MM.1S (cell line): ENCODE measurements at regions not wholly inside any gene's neighbourhood (a gene's known extent, or its start where the extent isn't known, plus 50 kb on each side); places are given as distances from the start of the nearest gene placed in this dataset.
"Not testable (repeated sequence)": the region's sequence is repeated elsewhere in the genome, so short reads cannot be mapped to it uniquely, and the experiment has no call there.

ENCODE experiments used
- DNase-seq: peaks from one replicate; pipeline ENCODE4 v3.0.0-alpha.2; 2015
- H2AFZ ChIP-seq: fragments of 300-600 bp; sonication (generic); 2 replicates; pipeline ENCODE4 v1.6.0; 2016; ENCODE audit warnings: antibody characterized with exemption, low read length
- H3F3A ChIP-seq: fragments of 300-600 bp; sonication (generic); 2 replicates; pipeline ENCODE4 v1.6.1; 2016; ENCODE audit warnings: mild to moderate bottlenecking, antibody characterized with exemption, low read length, moderate library complexity, mixed read lengths; ENCODE audit not compliant: insufficient read depth
- H3K27ac ChIP-seq: fragments of 300-600 bp; sonication (generic); 2 replicates; pipeline ENCODE4 v1.5.1; 2016; ENCODE audit warnings: mild to moderate bottlenecking, low read length
- H3K27me3 ChIP-seq: fragments of 300-600 bp; sonication (generic); replicated peaks from 2 replicates; pipeline ENCODE4 v1.6.0; 2016; ENCODE audit warnings: low read length; ENCODE audit not compliant: insufficient read depth
- H3K36me3 ChIP-seq: fragments of 300-600 bp; sonication (generic); replicated peaks from 2 replicates; pipeline ENCODE4 v1.6.1; 2016; ENCODE audit warnings: mild to moderate bottlenecking, low read length, mixed read lengths; ENCODE audit not compliant: insufficient read depth
- H3K4me1 ChIP-seq: fragments of 300-600 bp; sonication (generic); 2 replicates; pipeline ENCODE4 v1.6.1; 2016; ENCODE audit warnings: low read length, mixed read lengths
- H3K4me2 ChIP-seq: fragments of 300-600 bp; sonication (generic); 2 replicates; pipeline ENCODE4 v1.6.0; 2016; ENCODE audit warnings: low read depth, low read length
- H3K4me3 ChIP-seq: fragments of 300-600 bp; sonication (generic); 2 replicates; pipeline ENCODE4 v1.5.1; 2016; ENCODE audit warnings: low read length, mixed read lengths
- H3K79me2 ChIP-seq: fragments of 300-600 bp; sonication (generic); 2 replicates; pipeline ENCODE4 v1.6.1; 2016; ENCODE audit warnings: mixed run types, low read length, mixed read lengths
- H3K9ac ChIP-seq: fragments of 300-600 bp; sonication (generic); 2 replicates; pipeline ENCODE4 v1.6.1; 2016; ENCODE audit warnings: low read length, mixed read lengths
- H3K9me2 ChIP-seq: fragments of 300-600 bp; sonication (generic); replicated peaks from 2 replicates; pipeline ENCODE4 v1.6.1; 2016; ENCODE audit warnings: mild to moderate bottlenecking, low read length, mixed read lengths; ENCODE audit not compliant: insufficient read depth
- H3K9me3 ChIP-seq: fragments of 300-600 bp; sonication (generic); replicated peaks from 2 replicates; pipeline ENCODE4 v1.6.1; 2016; ENCODE audit warnings: mild to moderate bottlenecking, low read length, mixed read lengths; ENCODE audit not compliant: insufficient read depth
- H4K20me1 ChIP-seq: fragments of 300-600 bp; sonication (generic); 2 replicates; pipeline ENCODE4 v1.6.1; 2016; ENCODE audit warnings: mild to moderate bottlenecking, low read length, moderate library complexity, mixed read lengths; ENCODE audit not compliant: insufficient read depth
- CTCF ChIP-seq: fragments of 300-600 bp; sonication (generic); IDR thresholded peaks from 2 replicates; pipeline ENCODE4 v1.5.1; 2016; ENCODE audit warnings: antibody characterized with exemption, low read length, mixed read lengths
- EZH2 ChIP-seq: fragments of 300-600 bp; sonication (generic); optimal IDR thresholded peaks from 2 replicates; pipeline ENCODE3; 2017; ENCODE audit warnings: low read depth, mild to moderate bottlenecking, antibody characterized with exemption, low read length, mixed read lengths
- EZH2phosphoT487 ChIP-seq: fragments of 300-600 bp; sonication (generic); IDR thresholded peaks from 2 replicates; pipeline ENCODE4 v1.6.1; 2018; ENCODE audit warnings: antibody characterized with exemption, low read length

- Histone ChIP-seq H4K20me1 (no peaks in the 10 kb centered on the region), H3K27me3 (no peaks in the 10 kb centered on the region), H3K4me3 (no peak overlapping the region), H3K4me2 (no peak overlapping the region), H3K79me2 (no peaks in the 10 kb centered on the region), H3F3A (no peaks in the 10 kb centered on the region), H3K36me3 (no peaks in the 10 kb centered on the region), H3K4me1 (no peaks in the 10 kb centered on the region), H3K27ac (no peak overlapping the region), H3K9me2 (no peaks in the 10 kb centered on the region), H2AFZ (no peak overlapping the region), H3K9me3 (no peaks in the 10 kb centered on the region), H3K9ac (no peak overlapping the region)
- DNase-seq: no peak
- TF ChIP-seq CTCF (no peak), EZH2 (no peak), EZH2phosphoT487 (no peak)
Observed at GRCh38 chr3:154872074-154872473, 208.0 kb upstream of the MME start.

DNA sequence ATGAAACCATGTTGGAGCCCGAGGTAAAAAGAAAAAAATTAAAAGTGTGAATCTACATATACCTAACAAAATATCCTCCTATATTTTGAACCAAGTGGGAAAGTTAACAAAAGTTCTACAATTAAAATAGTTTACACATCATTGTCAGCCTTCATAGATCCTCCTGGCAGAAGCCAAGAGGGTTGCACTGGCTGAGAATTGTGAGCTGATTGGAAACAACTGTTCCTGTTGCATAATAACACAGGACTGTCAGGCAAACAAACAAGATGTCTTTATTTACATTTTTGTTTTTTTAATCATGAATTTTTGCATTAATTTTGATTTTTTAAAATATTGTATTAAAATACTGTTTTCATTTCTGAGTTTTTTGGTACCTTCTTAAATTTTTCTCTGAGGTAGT lies 215.2 kb upstream of the MME start:
- H3K4me2 ChIP-seq: no peak overlapping the region
- no peak overlapping the region for H2AFZ ChIP-seq
- no peaks in the 10 kb centered on the region for H4K20me1 ChIP-seq

DNA sequence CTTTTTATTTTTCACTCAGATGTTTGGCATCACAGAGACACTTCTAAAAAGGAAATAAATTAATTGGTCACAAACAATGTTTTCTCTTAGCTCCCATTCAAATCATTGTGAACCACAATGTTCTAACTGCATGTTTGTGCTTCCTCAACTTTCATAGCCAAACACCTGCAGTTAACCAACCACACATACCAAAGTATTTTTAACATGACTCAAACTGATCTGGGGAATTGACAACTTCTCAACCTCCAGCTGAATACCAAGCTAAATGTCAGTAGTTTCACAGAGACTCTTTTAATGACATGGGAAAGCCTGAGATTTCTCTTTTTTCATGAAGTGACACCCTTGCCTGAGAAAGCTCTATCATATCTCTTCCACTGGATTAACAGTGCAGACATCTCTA lies 217.9 kb upstream of the MME start:
- no peak overlapping the region for H3K4me3 ChIP-seq
- TF ChIP-seq EZH2phosphoT487: no peak
- no peak for TF ChIP-seq EZH2
- no peak for TF ChIP-seq CTCF
- peaks cover 5% of the 10 kb centered on the region; the same call in 1 of the 2 replicates for H3F3A ChIP-seq
- H3K9ac ChIP-seq: no peak overlapping the region
- H3K9me3 ChIP-seq: no peaks in the 10 kb centered on the region
- H3K9me2 ChIP-seq: no peaks in the 10 kb centered on the region
- no peaks in the 10 kb centered on the region for H3K27me3 ChIP-seq
- H3K4me2 ChIP-seq: no peak overlapping the region
- H3K79me2 ChIP-seq: no peaks in the 10 kb centered on the region
- H3K4me1 ChIP-seq: peaks cover 8% of the 10 kb centered on the region
- no peak overlapping the region for H2AFZ ChIP-seq
- H4K20me1 ChIP-seq: no peaks in the 10 kb centered on the region
- peak; percentile 81 for DNase-seq
- no peak overlapping the region; the same call in 1 of the 2 replicates for H3K27ac ChIP-seq
- H3K36me3 ChIP-seq: no peaks in the 10 kb centered on the region

More for the DNA sequence above, 215.2 kb upstream of the MME start:
- TF ChIP-seq EZH2phosphoT487 (no peak), EZH2 (no peak), CTCF (no peak)
- H3K27ac ChIP-seq: no peak overlapping the region
- H3F3A ChIP-seq: peaks cover 5% of the 10 kb centered on the region; the same call in 1 of the 2 replicates
- H3K36me3 ChIP-seq: no peaks in the 10 kb centered on the region
- no peaks in the 10 kb centered on the region for H3K9me2 ChIP-seq
- H3K27me3 ChIP-seq: no peaks in the 10 kb centered on the region
- peaks cover 8% of the 10 kb centered on the region for H3K4me1 ChIP-seq
- no peak overlapping the region for H3K9ac ChIP-seq
- H3K79me2 ChIP-seq: no peaks in the 10 kb centered on the region
- H3K9me3 ChIP-seq: no peaks in the 10 kb centered on the region
- no peak for DNase-seq
- H3K4me3 ChIP-seq: no peak overlapping the region

- H3K79me2 ChIP-seq, H3K4me2 ChIP-seq, H3F3A ChIP-seq, H3K9me3 ChIP-seq, H3K36me3 ChIP-seq, H3K27me3 ChIP-seq, H4K20me1 ChIP-seq, H3K27ac ChIP-seq, DNase-seq, H3K9me2 ChIP-seq, H2AFZ ChIP-seq, H3K9ac ChIP-seq, H3K4me1 ChIP-seq, H3K4me3 ChIP-seq: not testable (repeated sequence)
Observed at GRCh38 chr3:154852998-154853397, 227.1 kb upstream of the MME start.
